Spleen (tissue), 11 donors: ENCODE measurements at regions not wholly inside any gene's neighbourhood (a gene's known extent, or its start where the extent isn't known, plus 50 kb on each side); places are given as distances from the start of the nearest gene placed in this dataset.

Experiments used
- DNase-seq: peaks from one replicate; pipeline ENCODE4 v3.0.0-alpha.2; 2020
- H3K27ac ChIP-seq, 8 donors: fragments of 200-600 bp; sonication (generic) in 7 of 8; 1 replicate in 4 of 8; 2 replicates in 4 of 8; pipeline versions ENCODE4 v1.5.0 to v1.8.0; 2016 to 2021; ENCODE audit warnings: inconsistent platforms in 4 of 8, mild to moderate bottlenecking in 4 of 8, moderate library complexity in 1 of 8
- H3K27me3 ChIP-seq, 7 donors: fragments of 200-600 bp; sonication (generic) in 6 of 7; replicated peaks in 1 of 7; 1 replicate in 4 of 7; 2 replicates in 3 of 7; pipeline versions ENCODE4 v1.5.0 to v1.8.0; 2016 to 2021; ENCODE audit warnings: inconsistent platforms in 3 of 7, mild to moderate bottlenecking in 1 of 7
- H3K36me3 ChIP-seq, 6 donors: fragments of 200-600 bp; sonication (generic) in 5 of 6; 1 replicate in 4 of 6; 2 replicates in 2 of 6; pipeline versions ENCODE4 v1.5.0 to v1.8.0; 2016 to 2021; ENCODE audit warnings: inconsistent platforms in 2 of 6
- H3K4me1 ChIP-seq, 6 donors: fragments of 200-600 bp; sonication (generic) in 5 of 6; 1 replicate in 3 of 6; 2 replicates in 3 of 6; pipeline versions ENCODE4 v1.5.0 to v1.8.0; 2016 to 2021; ENCODE audit warnings: inconsistent platforms in 3 of 6
- H3K4me3 ChIP-seq, 8 donors: fragments of 200-600 bp; sonication (generic) in 7 of 8; 1 replicate in 4 of 8; 2 replicates in 4 of 8; pipeline versions ENCODE4 v1.5.0 to v1.8.0; 2016 to 2021; ENCODE audit warnings: inconsistent platforms in 4 of 8, mild to moderate bottlenecking in 4 of 8, moderate library complexity in 2 of 8
- H3K9me3 ChIP-seq, 8 donors: fragments of 200-600 bp; sonication (generic) in 7 of 8; 1 replicate in 4 of 8; 2 replicates in 4 of 8; pipeline versions ENCODE4 v1.5.0 to v1.8.0; 2016 to 2021; ENCODE audit warnings: inconsistent platforms in 4 of 8
- CTCF ChIP-seq, 11 experiments: fragments of 200-600 bp in 7 of 11; fragments of 450-650 bp in 4 of 11; sonication (generic) in 4 of 11; IDR thresholded peaks in 8 of 11; conservative IDR thresholded peaks in 3 of 11; 1 replicate in 7 of 11; 2 replicates in 4 of 11; pipeline versions ENCODE4 v1.4.0 to v1.8.0; 2016 to 2021; ENCODE audit warnings: antibody characterized with exemption in 11 of 11, inconsistent platforms in 4 of 11, mild to moderate bottlenecking in 1 of 11
- POLR2A ChIP-seq, 3 donors: fragments of 450-650 bp; IDR thresholded peaks; one replicate each; pipeline ENCODE4 v1.5.1; 2017; ENCODE audit warnings: antibody characterized with exemption in 3 of 3, mild to moderate bottlenecking in 1 of 3
- POLR2AphosphoS5 ChIP-seq, 3 donors: sonication (generic); formaldehyde crosslinking; IDR thresholded peaks; one replicate each; pipeline ENCODE4 v1.5.1; 2017; ENCODE audit warnings: antibody characterized with exemption in 3 of 3
- WGBS, 5 donors: extraction: QIAGEN DNeasy Blood & Tissue Kit in 3 of 5; methylation state at CpG; one replicate each; pipeline versions ENCODE4 v1.1.5 to v1.1.7; 2013 to 2018; 5-methylcytosine and 5-hydroxymethylcytosine counted together
- intact Hi-C: fragments of 100-400 bp; cut with DNase I; formaldehyde crosslinking; loops from one replicate; pipeline ENCODE4 v1.15.0; 2023; ENCODE audit warnings: low total_unique reads
- donor health status: healthy with polysubstance abuse.
- donor health status: DM: no; HTN: no; CAD: no; lungs with moderate emphysema.
- donor health status: DM: no; HTN: no; CAD: no.
- donor health status: Bipolar disorder and iron deficiency.
- donor health status: healthy.
- donor health status: DM: no; HTN: no; CAD: no.
- donor health status: DM: yes; HTN: yes; CAD: no.

- intact Hi-C loops = no loop called here
- Histone ChIP-seq H3K4me1 (no peaks in the 10 kb centered on the region), H3K27me3 (no peaks in the 10 kb centered on the region), H3K27ac (no peak overlapping the region), H3K36me3 (no peaks in the 10 kb centered on the region), H3K9me3 (peaks cover 0 to 4% (median 0%) of the 10 kb centered on the region in 8 donors), H3K4me3 (no peak overlapping the region)
- WGBS, 5 donors = 57 to 85% (median 73%) methylated on average over 1 of the region's 1 CpG
- TF ChIP-seq CTCF (IDR thresholded peaks at IDR 0.05 in 8 of 11, conservative IDR thresholded peaks at IDR 0.05 in 3 of 11) (no peak), POLR2AphosphoS5 (IDR thresholded peaks at IDR 0.05) (no peak), POLR2A (IDR thresholded peaks at IDR 0.05) (no peak)
- no peak for DNase-seq
Observed at GRCh38 chr4:106650701-106651100, 282.1 kb upstream of the GIMD1 start.

- intact Hi-C loops = no loop called here
- Histone ChIP-seq H3K27ac (no peak overlapping the region), H3K36me3 (no peaks in the 10 kb centered on the region), H3K27me3 (no peaks in the 10 kb centered on the region), H3K4me3 (no peak overlapping the region), H3K4me1 (no peaks in the 10 kb centered on the region), H3K9me3 (peaks cover 0 to 4% (median 0%) of the 10 kb centered on the region in 8 donors)
- TF ChIP-seq CTCF (IDR thresholded peaks at IDR 0.05 in 8 of 11, conservative IDR thresholded peaks at IDR 0.05 in 3 of 11) (no peak), POLR2A (IDR thresholded peaks at IDR 0.05) (no peak), POLR2AphosphoS5 (IDR thresholded peaks at IDR 0.05) (no peak)
- DNase-seq = no peak
Observed at GRCh38 chr4:106647451-106647850, 278.9 kb upstream of the GIMD1 start.

GRCh38 chr4:106629268-106629625 is 260.7 kb upstream of the GIMD1 start:
- no peaks in the 10 kb centered on the region for H3K9me3 ChIP-seq
- no peak overlapping the region for H3K27ac ChIP-seq
- H3K4me1 ChIP-seq = no peaks in the 10 kb centered on the region
- H3K4me3 ChIP-seq = no peak overlapping the region
- intact Hi-C loops = no loop called here
- WGBS, 5 donors = 55 to 64% (median 59%) methylated on average over 1 of the region's 1 CpG
- H3K27me3 ChIP-seq = no peaks in the 10 kb centered on the region
- no peaks in the 10 kb centered on the region for H3K36me3 ChIP-seq
- TF ChIP-seq POLR2AphosphoS5 (IDR thresholded peaks at IDR 0.05) = no peak
- no peak for TF ChIP-seq CTCF (IDR thresholded peaks at IDR 0.05 in 8 of 11, conservative IDR thresholded peaks at IDR 0.05 in 3 of 11)
- DNase-seq = no peak

- intact Hi-C loops = no loop called here
- TF ChIP-seq POLR2AphosphoS5 (IDR thresholded peaks at IDR 0.05) = no peak
- no peak for TF ChIP-seq CTCF (IDR thresholded peaks at IDR 0.05 in 8 of 11, conservative IDR thresholded peaks at IDR 0.05 in 3 of 11)
- no peak for TF ChIP-seq POLR2A (IDR thresholded peaks at IDR 0.05)
- H3K27ac ChIP-seq = no peak overlapping the region
- H3K9me3 ChIP-seq = no peaks in the 10 kb centered on the region
- no peaks in the 10 kb centered on the region for H3K36me3 ChIP-seq
- 61 to 79% (median 75%) methylated on average over 4 of the region's 4 CpGs for WGBS, 5 donors
- no peak for DNase-seq
- no peaks in the 10 kb centered on the region for H3K27me3 ChIP-seq
- no peaks in the 10 kb centered on the region for H3K4me1 ChIP-seq
- H3K4me3 ChIP-seq = no peak overlapping the region
Observed at GRCh38 chr4:106628586-106629267, 260.1 kb upstream of the GIMD1 start.
